Neural progenitor cell (in vitro differentiated cells): ENCODE measurements at regions not wholly inside any gene's neighbourhood (a gene's known extent, or its start where the extent isn't known, plus 50 kb on each side); places are given as distances from the start of the nearest gene placed in this dataset.

Experiments used
- DNase-seq: peaks from one replicate; pipeline ENCODE4 v3.0.0-alpha.2; 2016; ENCODE audit warnings: low spot score
- H2AFZ ChIP-seq: fragments of 200-600 bp; sonication (generic); replicated peaks from 2 replicates; pipeline ENCODE4 v1.6.1; 2016; ENCODE audit warnings: antibody characterized with exemption
- H3F3A ChIP-seq: fragments of 200-600 bp; sonication (generic); 2 replicates; pipeline ENCODE4 v1.6.1; 2016; ENCODE audit warnings: antibody characterized with exemption, low read depth
- H3K27ac ChIP-seq: fragments of 200-600 bp; sonication (generic); 2 replicates; pipeline ENCODE4 v1.5.1; 2016; ENCODE audit warnings: mild to moderate bottlenecking
- H3K27me3 ChIP-seq: fragments of 200-600 bp; sonication (generic); 2 replicates; pipeline ENCODE4 v1.6.1; 2016; ENCODE audit warnings: mild to moderate bottlenecking, moderate library complexity
- H3K36me3 ChIP-seq: fragments of 200-600 bp; sonication (generic); 2 replicates; pipeline ENCODE4 v1.5.1; 2016
- H3K4me1 ChIP-seq: fragments of 200-600 bp; sonication (generic); 2 replicates; pipeline ENCODE4 v1.6.1; 2016; ENCODE audit warnings: mixed run types
- H3K4me2 ChIP-seq: fragments of 200-600 bp; sonication (generic); 2 replicates; pipeline ENCODE4 v1.6.1; 2016
- H3K4me3 ChIP-seq: fragments of 200-600 bp; sonication (generic); 2 replicates; pipeline ENCODE4 v1.5.1; 2016
- H3K79me2 ChIP-seq: fragments of 200-600 bp; sonication (generic); 2 replicates; pipeline ENCODE4 v1.6.1; 2016; ENCODE audit warnings: low read depth
- H3K9ac ChIP-seq: fragments of 200-600 bp; sonication (generic); 2 replicates; pipeline ENCODE4 v1.6.1; 2016
- H3K9me3 ChIP-seq: fragments of 200-600 bp; sonication (generic); 2 replicates; pipeline ENCODE4 v1.5.1; 2016; ENCODE audit warnings: low read depth
- H4K20me1 ChIP-seq: fragments of 200-600 bp; sonication (generic); 2 replicates; pipeline ENCODE4 v1.6.1; 2016; ENCODE audit warnings: low read depth
- H3K27ac Mint-ChIP-seq: 3 replicates; pipeline ENCODE4 v1.8.0; 2021; ENCODE audit warnings: mixed read lengths
- H3K27me3 Mint-ChIP-seq: 2 replicates; pipeline ENCODE4 v1.8.0; 2022; ENCODE audit warnings: low read depth, mild to moderate bottlenecking, inconsistent platforms, moderate library complexity, mixed read lengths; ENCODE audit not compliant: insufficient read depth
- H3K36me3 Mint-ChIP-seq: 3 replicates; pipeline ENCODE4 v1.8.0; 2021; ENCODE audit warnings: mixed read lengths
- H3K4me1 Mint-ChIP-seq: 3 replicates; pipeline ENCODE4 v1.8.0; 2021; ENCODE audit warnings: mixed read lengths
- H3K4me3 Mint-ChIP-seq: 3 replicates; pipeline ENCODE4 v1.8.0; 2021; ENCODE audit warnings: mild to moderate bottlenecking, moderate library complexity, mixed read lengths
- H3K9me3 Mint-ChIP-seq: 3 replicates; pipeline ENCODE4 v1.8.0; 2020; ENCODE audit warnings: mixed read lengths
- EZH2 ChIP-seq: fragments of 200-600 bp; sonication (generic); IDR thresholded peaks from 2 replicates; pipeline ENCODE4 v1.6.1; 2017; ENCODE audit warnings: antibody characterized with exemption, mild to moderate bottlenecking, moderate library complexity
- EZH2phosphoT487 ChIP-seq: fragments of 200-600 bp; sonication (generic); IDR thresholded peaks from 2 replicates; pipeline ENCODE4 v1.6.1; 2017; ENCODE audit warnings: antibody characterized with exemption
- TF ChIP-seq, protein P1 (sequence below): fragments of 200-600 bp; sonication (generic); IDR thresholded peaks from 2 replicates; pipeline ENCODE4 v1.5.1; 2017; ENCODE audit warnings: antibody characterized with exemption, mild to moderate bottlenecking

DNA sequence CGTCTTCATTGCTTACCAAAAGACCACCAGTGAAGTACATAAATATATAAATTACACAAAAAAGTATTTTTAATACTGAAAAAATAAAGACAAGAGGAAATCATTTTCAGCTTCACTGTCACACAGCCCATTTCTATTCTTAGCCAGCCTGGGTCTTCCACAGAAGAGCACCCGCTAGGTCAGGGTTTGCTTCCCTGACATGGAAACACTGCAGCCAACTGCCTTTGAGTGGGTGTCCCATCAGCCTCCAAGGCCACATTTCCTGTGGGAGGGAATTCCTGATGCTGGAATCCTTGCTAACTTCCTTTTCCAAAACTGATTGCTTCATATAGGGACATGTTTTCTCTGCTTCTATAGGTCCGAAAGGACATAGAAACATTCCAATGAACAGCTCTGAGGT, 137.8 kb upstream of the CAV2 start:
- H3K4me3 Mint-ChIP-seq = no peak overlapping the region
- no peaks in the 10 kb centered on the region for H3K36me3 Mint-ChIP-seq
- no peaks in the 10 kb centered on the region for H3K4me1 ChIP-seq
- H3K36me3 ChIP-seq = no peaks in the 10 kb centered on the region
- no peaks in the 10 kb centered on the region for H3K9me3 ChIP-seq
- H3K4me3 ChIP-seq = no peak overlapping the region
- H3K27ac Mint-ChIP-seq = no peak overlapping the region
- H3K9me3 Mint-ChIP-seq = no peaks in the 10 kb centered on the region
- no peaks in the 10 kb centered on the region for H4K20me1 ChIP-seq
- TF ChIP-seq, protein P1, sequence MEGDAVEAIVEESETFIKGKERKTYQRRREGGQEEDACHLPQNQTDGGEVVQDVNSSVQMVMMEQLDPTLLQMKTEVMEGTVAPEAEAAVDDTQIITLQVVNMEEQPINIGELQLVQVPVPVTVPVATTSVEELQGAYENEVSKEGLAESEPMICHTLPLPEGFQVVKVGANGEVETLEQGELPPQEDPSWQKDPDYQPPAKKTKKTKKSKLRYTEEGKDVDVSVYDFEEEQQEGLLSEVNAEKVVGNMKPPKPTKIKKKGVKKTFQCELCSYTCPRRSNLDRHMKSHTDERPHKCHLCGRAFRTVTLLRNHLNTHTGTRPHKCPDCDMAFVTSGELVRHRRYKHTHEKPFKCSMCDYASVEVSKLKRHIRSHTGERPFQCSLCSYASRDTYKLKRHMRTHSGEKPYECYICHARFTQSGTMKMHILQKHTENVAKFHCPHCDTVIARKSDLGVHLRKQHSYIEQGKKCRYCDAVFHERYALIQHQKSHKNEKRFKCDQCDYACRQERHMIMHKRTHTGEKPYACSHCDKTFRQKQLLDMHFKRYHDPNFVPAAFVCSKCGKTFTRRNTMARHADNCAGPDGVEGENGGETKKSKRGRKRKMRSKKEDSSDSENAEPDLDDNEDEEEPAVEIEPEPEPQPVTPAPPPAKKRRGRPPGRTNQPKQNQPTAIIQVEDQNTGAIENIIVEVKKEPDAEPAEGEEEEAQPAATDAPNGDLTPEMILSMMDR = no peak
- TF ChIP-seq EZH2phosphoT487 = no peak
- no peak for TF ChIP-seq EZH2
- no peak overlapping the region for H3K9ac ChIP-seq
- H3K79me2 ChIP-seq = no peaks in the 10 kb centered on the region
- no peak overlapping the region for H3K27ac ChIP-seq
- no peaks in the 10 kb centered on the region for H3K27me3 Mint-ChIP-seq
- H2AFZ ChIP-seq = no peak overlapping the region
- no peak overlapping the region for H3K4me2 ChIP-seq
- H3K4me1 Mint-ChIP-seq = no peaks in the 10 kb centered on the region
- H3F3A ChIP-seq = no peaks in the 10 kb centered on the region
- no peaks in the 10 kb centered on the region for H3K27me3 ChIP-seq
- no peak for DNase-seq

GRCh38 chr7:116363637-116364432, 135.7 kb upstream of the CAV2 start:
- Mint-ChIP-seq H3K27me3 (no peaks in the 10 kb centered on the region), H3K9me3 (no peaks in the 10 kb centered on the region), H3K27ac (no peak overlapping the region), H3K4me3 (no peak overlapping the region), H3K36me3 (no peaks in the 10 kb centered on the region), H3K4me1 (no peaks in the 10 kb centered on the region)
- H3K4me3 ChIP-seq = no peak overlapping the region
- H3K27me3 ChIP-seq = no peaks in the 10 kb centered on the region
- no peak for DNase-seq
- no peak overlapping the region for H3K9ac ChIP-seq
- H3K9me3 ChIP-seq = no peaks in the 10 kb centered on the region
- H2AFZ ChIP-seq = no peak overlapping the region
- no peaks in the 10 kb centered on the region for H3F3A ChIP-seq
- H3K27ac ChIP-seq = no peak overlapping the region
- TF ChIP-seq EZH2 = no peak
- no peak for TF ChIP-seq EZH2phosphoT487
- TF ChIP-seq, protein P1 = no peak
- H3K79me2 ChIP-seq = no peaks in the 10 kb centered on the region
- no peaks in the 10 kb centered on the region for H4K20me1 ChIP-seq
- no peak overlapping the region for H3K4me2 ChIP-seq
- H3K4me1 ChIP-seq = peaks cover 10% of the 10 kb centered on the region
- no peaks in the 10 kb centered on the region for H3K36me3 ChIP-seq

DNA sequence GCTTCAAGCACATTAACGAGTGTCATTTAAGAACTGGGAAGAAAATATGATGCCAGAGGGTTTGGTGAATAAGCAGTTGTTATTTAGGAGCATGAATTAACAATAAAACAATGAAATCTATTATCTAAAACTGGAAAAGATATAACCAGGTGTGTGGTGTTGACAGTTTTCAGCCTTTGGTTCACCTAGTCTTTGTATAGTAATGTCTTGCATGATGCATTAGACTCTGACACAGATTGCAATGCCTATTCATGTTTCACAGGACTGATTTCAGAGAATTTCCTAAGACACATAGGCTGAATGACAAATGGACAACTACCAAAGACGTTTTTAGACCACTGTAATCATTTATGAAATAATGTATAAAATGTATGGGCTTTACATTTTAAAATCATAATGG, 135.1 kb upstream of the CAV2 start:
- H3K4me2 ChIP-seq = no peak overlapping the region
- H3K27me3 Mint-ChIP-seq = no peaks in the 10 kb centered on the region

More for the DNA sequence above, 135.1 kb upstream of the CAV2 start:
- no peak overlapping the region for H3K27ac Mint-ChIP-seq
- no peaks in the 10 kb centered on the region for H3K36me3 Mint-ChIP-seq
- H3K4me3 Mint-ChIP-seq = no peak overlapping the region
- H3K79me2 ChIP-seq = no peaks in the 10 kb centered on the region
- H3K4me1 ChIP-seq = peaks cover 10% of the 10 kb centered on the region
- H3K9me3 ChIP-seq = no peaks in the 10 kb centered on the region
- H3K27me3 ChIP-seq = no peaks in the 10 kb centered on the region
- no peaks in the 10 kb centered on the region for H3K4me1 Mint-ChIP-seq
- no peak overlapping the region for H2AFZ ChIP-seq
- H3K4me3 ChIP-seq = no peak overlapping the region
- TF ChIP-seq EZH2phosphoT487 = no peak
- TF ChIP-seq EZH2 = no peak
- TF ChIP-seq, protein P1 = no peak
- no peaks in the 10 kb centered on the region for H3K9me3 Mint-ChIP-seq
- H4K20me1 ChIP-seq = no peaks in the 10 kb centered on the region
- no peaks in the 10 kb centered on the region for H3F3A ChIP-seq
- H3K9ac ChIP-seq = no peak overlapping the region
- DNase-seq = no peak
- no peaks in the 10 kb centered on the region for H3K36me3 ChIP-seq
- H3K27ac ChIP-seq = no peak overlapping the region
